Upper lobe of left lung (tissue), 6 donors: ENCODE measurements at regions not wholly inside any gene's neighbourhood (a gene's known extent, or its start where the extent isn't known, plus 50 kb on each side); places are given as distances from the start of the nearest gene placed in this dataset.

Experiments used
- ATAC-seq, 2 donors: fragments of 200-7000 bp; cut with Tn5 transposase; one replicate each; pipeline ENCODE4 v1.9.1; 2022; ENCODE audit warnings: mild to moderate bottlenecking in 2 of 2, moderate library complexity in 2 of 2; ENCODE audit not compliant: low FRiP score in 2 of 2
- DNase-seq, 2 donors: peaks; one replicate each; pipeline ENCODE4 v3.0.0-alpha.2; 2019 to 2020
- H3K27ac ChIP-seq, 4 donors: fragments of 200-600 bp; sonication (generic); one replicate each; pipeline ENCODE4 v1.5.1; 2016 to 2019
- H3K27me3 ChIP-seq, 4 donors: fragments of 200-600 bp; sonication (generic); one replicate each; pipeline ENCODE4 v1.5.1; 2017 to 2019
- H3K36me3 ChIP-seq, 4 donors: fragments of 200-600 bp; sonication (generic); one replicate each; pipeline ENCODE4 v1.5.1; 2016 to 2019
- H3K4me1 ChIP-seq, 4 donors: fragments of 200-600 bp; sonication (generic); one replicate each; pipeline ENCODE4 v1.5.1; 2018 to 2019
- H3K4me3 ChIP-seq, 4 donors: fragments of 200-600 bp; sonication (generic); one replicate each; pipeline ENCODE4 v1.5.1; 2017 to 2019; ENCODE audit warnings: mild to moderate bottlenecking in 2 of 4, moderate library complexity in 1 of 4
- H3K9me3 ChIP-seq, 4 donors: fragments of 200-600 bp; sonication (generic); one replicate each; pipeline ENCODE4 v1.5.1; 2018 to 2019
- CTCF ChIP-seq, 6 experiments: fragments of 450-650 bp in 4 of 6; fragments of 200-600 bp in 2 of 6; sonication (generic) in 2 of 6; IDR thresholded peaks; one replicate each; pipeline ENCODE4 v1.5.1; 2016 to 2019; ENCODE audit warnings: antibody characterized with exemption in 6 of 6
- EP300 ChIP-seq, 4 donors: sonication (generic); formaldehyde crosslinking; IDR thresholded peaks; one replicate each; pipeline ENCODE4 v1.5.1; 2017; ENCODE audit warnings: antibody characterized with exemption in 4 of 4, control low read depth in 2 of 4
- POLR2A ChIP-seq, 4 donors: fragments of 450-650 bp; IDR thresholded peaks; one replicate each; pipeline ENCODE4 v1.5.1; 2016 to 2017; ENCODE audit warnings: antibody characterized with exemption in 4 of 4, mild to moderate bottlenecking in 2 of 4
- POLR2AphosphoS5 ChIP-seq, 2 donors: sonication (generic); formaldehyde crosslinking; IDR thresholded peaks; one replicate each; pipeline ENCODE4 v1.5.1; 2017; ENCODE audit warnings: antibody characterized with exemption in 2 of 2
- WGBS, 2 donors: methylation state at CpG; one replicate each; pipeline ENCODE4 v1.1.5; 2017 to 2018; 5-methylcytosine and 5-hydroxymethylcytosine counted together
- donor health status: DM: no; HTN: no; CAD: no; lungs with moderate emphysema.
- donor health status: DM: no; HTN: yes; CAD: no; lungs with severe emphysema.

- Histone ChIP-seq H3K9me3 (peaks cover 0 to 22% (median 0%) of the 10 kb centered on the region in 4 donors), H3K27ac (no peak overlapping the region), H3K4me1 (no peaks in the 10 kb centered on the region), H3K36me3 (no peaks in the 10 kb centered on the region), H3K4me3 (no peak overlapping the region), H3K27me3 (no peaks in the 10 kb centered on the region)
- no peak for TF ChIP-seq POLR2AphosphoS5 (IDR thresholded peaks at IDR 0.05)
- no peak for TF ChIP-seq EP300 (IDR thresholded peaks at IDR 0.05)
- no peak for TF ChIP-seq CTCF (IDR thresholded peaks at IDR 0.05)
- no peak for TF ChIP-seq POLR2A (IDR thresholded peaks at IDR 0.05)
- ATAC-seq (peak in 1 of 2 donors; percentile 7), DNase-seq (peak in 1 of 2 donors; percentile 42)
- 86 to 94% methylated on average over 13 to 19 of the region's 19 CpGs for WGBS, 2 donors
These were observed 694.6 kb upstream of the AGA start for GRCh38 chr4:178136736-178137345.

- peak in 1 of 2 donors; percentile 8 for ATAC-seq
- H3K4me1 ChIP-seq, result no peaks in the 10 kb centered on the region
- no peak for DNase-seq
- TF ChIP-seq EP300 (IDR thresholded peaks at IDR 0.05) (no peak), POLR2A (IDR thresholded peaks at IDR 0.05) (no peak)
- no peak overlapping the region for H3K27ac ChIP-seq
- H3K27me3 ChIP-seq, result no peaks in the 10 kb centered on the region
- 92 to 96% methylated on average over 16 to 22 of the region's 22 CpGs for WGBS, 2 donors
- no peaks in the 10 kb centered on the region for H3K36me3 ChIP-seq
- peaks cover 0 to 22% (median 0%) of the 10 kb centered on the region in 4 donors for H3K9me3 ChIP-seq
- no peak overlapping the region for H3K4me3 ChIP-seq
These were observed 695.7 kb upstream of the AGA start for GRCh38 chr4:178137732-178138471.

GRCh38 chr4:178138491-178138890, 696.3 kb upstream of the AGA start:
- Histone ChIP-seq H3K36me3 (no peaks in the 10 kb centered on the region), H3K27me3 (no peaks in the 10 kb centered on the region), H3K27ac (no peak overlapping the region), H3K4me1 (no peaks in the 10 kb centered on the region), H3K4me3 (no peak overlapping the region), H3K9me3 (peaks cover 0 to 22% (median 0%) of the 10 kb centered on the region in 4 donors)
- TF ChIP-seq POLR2AphosphoS5 (IDR thresholded peaks at IDR 0.05) (no peak), EP300 (IDR thresholded peaks at IDR 0.05) (no peak), POLR2A (IDR thresholded peaks at IDR 0.05) (no peak), CTCF (IDR thresholded peaks at IDR 0.05) (no peak)
- peak in 1 of 2 donors; percentile 12 for DNase-seq
- ATAC-seq, result no peak
- WGBS, 2 donors, result 93 to 95% methylated on average over 13 of the region's 13 CpGs

GRCh38 chr4:178140326-178140915, 698.2 kb upstream of the AGA start:
- Histone ChIP-seq H3K4me1 (no peaks in the 10 kb centered on the region), H3K36me3 (no peaks in the 10 kb centered on the region), H3K27me3 (no peaks in the 10 kb centered on the region), H3K27ac (no peak overlapping the region), H3K4me3 (no peak overlapping the region), H3K9me3 (peaks cover 0 to 22% (median 0%) of the 10 kb centered on the region in 4 donors)
- DNase-seq (peak in 1 of 2 donors; percentile 29), ATAC-seq (no peak)
- TF ChIP-seq POLR2A (IDR thresholded peaks at IDR 0.05), result no peak
- TF ChIP-seq EP300 (IDR thresholded peaks at IDR 0.05), result no peak
- no peak for TF ChIP-seq CTCF (IDR thresholded peaks at IDR 0.05)
- TF ChIP-seq POLR2AphosphoS5 (IDR thresholded peaks at IDR 0.05), result no peak
- 93 to 97% methylated on average over 7 to 11 of the region's 11 CpGs for WGBS, 2 donors

GRCh38 chr4:178142724-178143123, 700.5 kb upstream of the AGA start:
- no peak overlapping the region for H3K4me3 ChIP-seq
- ATAC-seq, result no peak
- peaks cover 0 to 12% (median 0%) of the 10 kb centered on the region in 4 donors for H3K9me3 ChIP-seq
- H3K36me3 ChIP-seq, result no peaks in the 10 kb centered on the region
- TF ChIP-seq EP300 (IDR thresholded peaks at IDR 0.05), result no peak
- TF ChIP-seq CTCF (IDR thresholded peaks at IDR 0.05), result no peak
- no peak for TF ChIP-seq POLR2A (IDR thresholded peaks at IDR 0.05)
- no peak for TF ChIP-seq POLR2AphosphoS5 (IDR thresholded peaks at IDR 0.05)
- H3K4me1 ChIP-seq, result no peaks in the 10 kb centered on the region
- DNase-seq, result no peak
- H3K27me3 ChIP-seq, result no peaks in the 10 kb centered on the region
- no peak overlapping the region for H3K27ac ChIP-seq
- 93 to 94% methylated on average over 8 of the region's 8 CpGs for WGBS, 2 donors
